HEK293T (cell line): ENCODE measurements at regions not wholly inside any gene's neighbourhood (a gene's known extent, or its start where the extent isn't known, plus 50 kb on each side); places are given as distances from the start of the nearest gene placed in this dataset.
"Not testable (repeated sequence)": the region's sequence is repeated elsewhere in the genome, so short reads cannot be mapped to it uniquely, and the experiment has no call there.

ENCODE experiments used
- CTCF ChIA-PET: fragments of 350-600 bp; formaldehyde crosslinking; extraction: SDS; loops from one replicate; lab custom pipeline; 2021; ENCODE audit warnings: antibody characterized with exemption, inconsistent platforms; lab: Yijun Ruan, JAX
- POLR2A ChIA-PET: fragments of 350-600 bp; formaldehyde crosslinking; extraction: SDS; loops from one replicate; lab custom pipeline; 2020; ENCODE audit warnings: antibody characterized with exemption, inconsistent platforms; lab: Yijun Ruan, JAX
- DNase-seq: peaks from one replicate; pipeline ENCODE4 v3.0.0; 2012; ENCODE audit warnings: mixed read lengths; ENCODE audit errors: extremely low spot score
- ARNT ChIP-seq: fragments of 450-650 bp; IDR thresholded peaks from 2 replicates; pipeline ENCODE4 v1.6.1; 2017; ENCODE audit warnings: mild to moderate bottlenecking
- BHLHE40 ChIP-seq: fragments of 450-650 bp; IDR thresholded peaks from 2 replicates; pipeline ENCODE4 v1.6.1; 2016; ENCODE audit warnings: mild to moderate bottlenecking, moderate library complexity, borderline replicate concordance
- CTBP1 ChIP-seq: fragments of 450-650 bp; IDR thresholded peaks from 2 replicates; pipeline ENCODE4 v1.6.1; 2016; ENCODE audit warnings: borderline replicate concordance
- ELF4 ChIP-seq: fragments of 450-650 bp; IDR thresholded peaks from 2 replicates; pipeline ENCODE4 v1.6.1; 2017; ENCODE audit warnings: antibody characterized with exemption
- FOXA1 ChIP-seq: fragments of 450-650 bp; IDR thresholded peaks from 2 replicates; pipeline ENCODE4 v1.6.1; 2016; ENCODE audit warnings: mild to moderate bottlenecking
- FOXK2 ChIP-seq: fragments of 450-650 bp; IDR thresholded peaks from 2 replicates; pipeline ENCODE4 v1.6.1; 2016; ENCODE audit warnings: mild to moderate bottlenecking
- FOXM1 ChIP-seq: fragments of 450-650 bp; IDR thresholded peaks from 2 replicates; pipeline ENCODE4 v1.6.1; 2017; ENCODE audit warnings: mild to moderate bottlenecking, borderline replicate concordance
- HDGF ChIP-seq: fragments of 450-650 bp; IDR thresholded peaks from 2 replicates; pipeline ENCODE4 v1.6.1; 2017; ENCODE audit warnings: antibody characterized with exemption, borderline replicate concordance
- L3MBTL2 ChIP-seq: fragments of 450-650 bp; conservative IDR thresholded peaks from 2 replicates; pipeline ENCODE4 v1.6.1; 2016; ENCODE audit warnings: mild to moderate bottlenecking
- LEF1 ChIP-seq: fragments of 450-650 bp; IDR thresholded peaks from 2 replicates; pipeline ENCODE4 v1.6.1; 2017; ENCODE audit warnings: mild to moderate bottlenecking, borderline replicate concordance
- NFRKB ChIP-seq: fragments of 450-650 bp; IDR thresholded peaks from 2 replicates; pipeline ENCODE4 v1.6.1; 2016; ENCODE audit warnings: mild to moderate bottlenecking, moderate library complexity
- PKNOX1 ChIP-seq: fragments of 450-650 bp; IDR thresholded peaks from 2 replicates; pipeline ENCODE4 v1.6.1; 2016
- SP1 ChIP-seq: fragments of 450-650 bp; IDR thresholded peaks from 2 replicates; pipeline ENCODE4 v1.6.1; 2017
- SUZ12 ChIP-seq: fragments of 450-650 bp; IDR thresholded peaks from 2 replicates; pipeline ENCODE4 v1.6.1; 2016; ENCODE audit warnings: mild to moderate bottlenecking
- TARDBP ChIP-seq: fragments of 450-650 bp; IDR thresholded peaks from 2 replicates; pipeline ENCODE4 v1.6.1; 2016
- ZNF384 ChIP-seq: fragments of 450-650 bp; IDR thresholded peaks from 2 replicates; pipeline ENCODE4 v1.6.1; 2016

- ChIA-PET CTCF (no interaction called here), POLR2A (no interaction called here)
- TF ChIP-seq LEF1 (no peak), FOXK2 (no peak), TARDBP (no peak), FOXA1 (no peak), BHLHE40 (no peak), FOXM1 (no peak), PKNOX1 (no peak), SUZ12 (no peak)
- DNase-seq: no peak
Measured at GRCh38 chr5:92064993-92065392, 681.9 kb upstream of the ARRDC3 start.

GRCh38 chr5:92051741-92052140 is 668.6 kb upstream of the ARRDC3 start:
- TF ChIP-seq FOXM1: no peak
- no peak for TF ChIP-seq PKNOX1
- TF ChIP-seq BHLHE40: no peak
- TF ChIP-seq LEF1: no peak
- no peak for TF ChIP-seq NFRKB
- TF ChIP-seq SP1: no peak
- TF ChIP-seq HDGF: no peak
- TF ChIP-seq ARNT: no peak
- no peak for TF ChIP-seq TARDBP
- TF ChIP-seq ELF4: no peak
- no peak for TF ChIP-seq ZNF384
- TF ChIP-seq L3MBTL2: no peak
- no peak for TF ChIP-seq FOXK2
- TF ChIP-seq SUZ12: no peak
- no peak for TF ChIP-seq CTBP1
- TF ChIP-seq FOXA1: no peak
- no peak for DNase-seq
- ChIA-PET CTCF (no interaction called here), POLR2A (no interaction called here)

- CTCF ChIA-PET: no interaction called here
- POLR2A ChIA-PET: no interaction called here
- TF ChIP-seq SP1 (no peak), ZNF384 (no peak), SUZ12 (no peak), ELF4 (no peak), PKNOX1 (no peak), FOXM1 (no peak), BHLHE40 (no peak), ARNT (no peak), HDGF (no peak), NFRKB (no peak), CTBP1 (no peak), FOXA1 (no peak), TARDBP (no peak), LEF1 (no peak), FOXK2 (no peak), L3MBTL2 (no peak)
- DNase-seq: no peak
Measured at GRCh38 chr5:92050970-92051369, 667.9 kb upstream of the ARRDC3 start.

GRCh38 chr5:92041911-92042660 is 659.0 kb upstream of the ARRDC3 start:
- DNase-seq: no peak
- TF ChIP-seq FOXM1 (no peak), FOXK2 (no peak)
- ChIA-PET POLR2A (no interaction called here), CTCF (no interaction called here)

GRCh38 chr5:92041206-92041605 is 658.1 kb upstream of the ARRDC3 start:
- DNase-seq: no peak
- ChIA-PET CTCF (no interaction called here), POLR2A (no interaction called here)
- TF ChIP-seq ELF4 (no peak), HDGF (no peak), L3MBTL2 (no peak), BHLHE40 (no peak), NFRKB (no peak), FOXM1 (no peak), LEF1 (no peak), SUZ12 (no peak), SP1 (no peak), ARNT (no peak), TARDBP (no peak), FOXA1 (no peak), FOXK2 (no peak), CTBP1 (no peak), PKNOX1 (no peak), ZNF384 (no peak)

GRCh38 chr5:92029792-92030191 is 646.7 kb upstream of the ARRDC3 start:
- DNase-seq, POLR2A ChIA-PET, CTCF ChIA-PET: not testable (repeated sequence)
